HEK293 (cell line): ENCODE measurements at regions not wholly inside any gene's neighbourhood (a gene's known extent, or its start where the extent isn't known, plus 50 kb on each side); places are given as distances from the start of the nearest gene placed in this dataset.

Experiments
- CTCF ChIP-seq: fragments of 450-650 bp; formaldehyde crosslinking; IDR thresholded peaks from 2 replicates; pipeline ENCODE4 v1.5.1; 2016; ENCODE audit warnings: missing biosample characterization, missing genetic modification characterization
- HIC1 ChIP-seq: fragments of 450-650 bp; formaldehyde crosslinking; IDR thresholded peaks from 2 replicates; pipeline ENCODE4 v1.5.1; 2016; ENCODE audit warnings: missing biosample characterization, missing genetic modification characterization
- KLF1 ChIP-seq: fragments of 450-650 bp; formaldehyde crosslinking; IDR thresholded peaks from 2 replicates; pipeline ENCODE4 v1.5.1; 2016; ENCODE audit warnings: missing biosample characterization, missing genetic modification characterization
- SP2 ChIP-seq: fragments of 450-650 bp; formaldehyde crosslinking; IDR thresholded peaks from 2 replicates; pipeline ENCODE4 v1.5.1; 2016; ENCODE audit warnings: missing biosample characterization, missing genetic modification characterization
- ZNF501 ChIP-seq: fragments of 450-650 bp; formaldehyde crosslinking; IDR thresholded peaks from 2 replicates; pipeline ENCODE4 v1.5.1; 2016; ENCODE audit warnings: missing biosample characterization, missing genetic modification characterization
- ZNF521 ChIP-seq: fragments of 450-650 bp; formaldehyde crosslinking; IDR thresholded peaks from 2 replicates; pipeline ENCODE4 v1.5.1; 2017; ENCODE audit warnings: missing biosample characterization, mild to moderate bottlenecking, missing genetic modification characterization
- ZNF624 ChIP-seq: fragments of 450-650 bp; formaldehyde crosslinking; IDR thresholded peaks from 2 replicates; pipeline ENCODE4 v1.5.1; 2017; ENCODE audit warnings: missing biosample characterization, missing genetic modification characterization
- ZNF791 ChIP-seq: fragments of 450-650 bp; formaldehyde crosslinking; IDR thresholded peaks from 2 replicates; pipeline ENCODE4 v1.5.1; 2016; ENCODE audit warnings: missing biosample characterization, missing genetic modification characterization
- ZSCAN30 ChIP-seq: fragments of 450-650 bp; IDR thresholded peaks from 2 replicates; pipeline ENCODE4 v1.5.1; 2018; ENCODE audit warnings: missing biosample characterization, mild to moderate bottlenecking, missing genetic modification characterization, moderate library complexity
- TF ChIP-seq, protein P1 (sequence below): fragments of 450-650 bp; formaldehyde crosslinking; IDR thresholded peaks from 2 replicates; pipeline ENCODE4; 2016; ENCODE audit warnings: missing biosample characterization, missing genetic modification characterization

- TF ChIP-seq CTCF (no peak), ZNF521 (tag by site-specific recombination) (no peak), ZNF501 (tag by site-specific recombination) (no peak), ZNF624 (tag by site-specific recombination) (no peak), ZSCAN30 (no peak), KLF1 (tag by site-specific recombination) (no peak), ZNF791 (tag by site-specific recombination) (no peak), SP2 (tag by site-specific recombination) (no peak), HIC1 (tag by site-specific recombination) (no peak)
- TF ChIP-seq, protein P1, sequence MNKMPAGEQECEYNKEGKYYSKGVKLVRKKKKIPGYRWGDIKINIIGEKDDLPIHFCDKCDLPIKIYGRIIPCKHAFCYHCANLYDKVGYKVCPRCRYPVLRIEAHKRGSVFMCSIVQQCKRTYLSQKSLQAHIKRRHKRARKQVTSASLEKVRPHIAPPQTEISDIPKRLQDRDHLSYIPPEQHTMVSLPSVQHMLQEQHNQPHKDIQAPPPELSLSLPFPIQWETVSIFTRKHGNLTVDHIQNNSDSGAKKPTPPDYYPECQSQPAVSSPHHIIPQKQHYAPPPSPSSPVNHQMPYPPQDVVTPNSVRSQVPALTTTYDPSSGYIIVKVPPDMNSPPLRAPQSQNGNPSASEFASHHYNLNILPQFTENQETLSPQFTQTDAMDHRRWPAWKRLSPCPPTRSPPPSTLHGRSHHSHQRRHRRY (tag by site-specific recombination), result no peak
These were observed 269.3 kb downstream of the FOXA2 start for GRCh38 chr20:22315073-22315472.
